ENCODE measurements at regions not wholly inside any gene's neighbourhood (a gene's known extent, or its start where the extent isn't known, plus 50 kb on each side); places are given as distances from the start of the nearest gene placed in this dataset.
"Not testable (repeated sequence)": the region's sequence is repeated elsewhere in the genome, so short reads cannot be mapped to it uniquely, and the experiment has no call there.

DNA sequence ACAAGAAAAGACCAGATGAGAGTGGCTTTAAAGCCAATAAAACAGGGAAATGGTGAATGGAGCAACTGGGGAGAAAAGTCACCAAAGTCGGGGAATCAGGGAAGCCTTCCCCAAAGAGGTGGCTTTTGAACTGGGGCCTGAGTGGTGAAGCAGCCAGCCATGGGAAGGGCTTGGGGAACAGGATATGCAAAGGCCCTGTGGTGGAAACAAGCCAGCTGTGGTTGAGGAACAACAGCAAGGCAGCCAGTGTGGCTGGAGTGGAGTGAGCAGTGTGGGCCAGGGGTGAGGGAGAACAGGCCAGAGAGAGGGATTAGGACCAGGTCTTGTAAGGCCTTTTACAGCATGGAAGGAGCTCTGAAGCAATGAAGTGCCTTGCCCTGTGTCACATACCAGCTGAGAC, 51.0 kb upstream of the ROPN1B start:
- not testable (repeated sequence) for DNase-seq

DNA sequence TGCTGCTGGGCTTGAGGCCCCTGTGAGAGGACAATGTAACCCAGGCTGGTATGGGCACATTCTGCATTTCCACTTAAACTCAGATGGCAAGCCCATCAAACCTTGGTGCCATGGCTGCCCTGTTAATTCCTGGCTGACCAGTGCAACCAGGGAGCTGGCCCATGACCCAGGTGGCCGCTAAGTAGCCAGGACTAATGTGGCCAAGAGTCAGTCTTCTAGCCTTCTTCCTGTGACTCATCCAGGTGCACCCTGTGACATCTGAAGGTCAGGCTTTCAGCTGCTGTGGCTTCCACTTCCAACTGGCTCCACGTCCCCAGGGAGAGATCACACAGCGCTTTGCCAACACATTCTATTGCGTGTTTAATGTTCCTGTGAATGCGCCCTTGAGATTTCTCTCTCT, 50.5 kb upstream of the ROPN1B start:
- not testable (repeated sequence) for DNase-seq

DNA sequence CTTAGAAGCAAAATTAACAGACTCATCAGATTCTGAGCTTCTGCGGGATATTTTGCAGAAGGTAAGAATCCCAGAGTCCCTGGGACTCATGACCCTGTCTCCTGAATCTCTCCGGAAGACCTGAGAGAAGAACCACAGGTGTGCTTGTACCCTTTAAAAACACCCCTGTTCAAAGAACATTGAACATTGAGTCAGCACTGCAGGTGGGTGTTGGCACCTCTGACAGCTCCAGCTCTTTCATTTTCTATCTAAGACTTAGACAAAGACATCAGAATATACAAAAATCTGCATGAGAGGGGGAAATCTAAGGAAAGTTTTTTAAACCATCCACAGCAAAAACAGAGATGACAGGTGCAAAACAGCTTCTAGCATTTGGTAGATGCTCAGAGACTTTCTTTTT, 50.1 kb upstream of the ROPN1B start:
- DNase-seq, result not testable (repeated sequence)
